GM12892 (cell line): ENCODE measurements at regions not wholly inside any gene's neighbourhood (a gene's known extent, or its start where the extent isn't known, plus 50 kb on each side); places are given as distances from the start of the nearest gene placed in this dataset.

Experiments
- POLR2A ChIP-seq: IDR thresholded peaks from 2 replicates; pipeline ENCODE4 v1.6.1; 2011; ENCODE audit warnings: low read depth, low read length, control low read depth
- TAF1 ChIP-seq: IDR thresholded peaks from 2 replicates; pipeline ENCODE4 v1.6.1; 2011; ENCODE audit warnings: low read depth, mild to moderate bottlenecking, control low read depth, low read length, borderline replicate concordance

- no peak for TF ChIP-seq POLR2A
- TF ChIP-seq TAF1 = no peak
Measured at GRCh38 chr1:198042168-198042567, 114.6 kb upstream of the NEK7 start.
